ENCODE measurements at regions not wholly inside any gene's neighbourhood (a gene's known extent, or its start where the extent isn't known, plus 50 kb on each side); places are given as distances from the start of the nearest gene placed in this dataset.

GRCh38 chr5:128876569-128877382, 88.5 kb upstream of the SLC27A6 start:
- ATAC-seq (no peak), DNase-seq (ENCODE audit: low spot score) (no peak)

GRCh38 chr5:128877476-128877875, 87.8 kb upstream of the SLC27A6 start:
- DNase-seq (ENCODE audit: low spot score): no peak
- no peak for ATAC-seq

GRCh38 chr5:128881502-128882018, 83.7 kb upstream of the SLC27A6 start:
- no peak for ATAC-seq
- no peak for DNase-seq (ENCODE audit: low spot score)

- DNase-seq (ENCODE audit: low spot score): no peak
- no peak for ATAC-seq
Observed at GRCh38 chr5:128885649-128886255, 79.5 kb upstream of the SLC27A6 start.

- ATAC-seq (no peak), DNase-seq (ENCODE audit: low spot score) (no peak)
Observed at GRCh38 chr5:128895122-128895521, 70.2 kb upstream of the SLC27A6 start.

GRCh38 chr5:128896675-128897074, 68.6 kb upstream of the SLC27A6 start:
- DNase-seq (ENCODE audit: low spot score) (no peak), ATAC-seq (no peak)

GRCh38 chr5:128903550-128903949, 61.7 kb upstream of the SLC27A6 start:
- no peak for ATAC-seq
- DNase-seq (ENCODE audit: low spot score): no peak

GRCh38 chr5:128904805-128905567, 60.3 kb upstream of the SLC27A6 start:
- ATAC-seq (peak; percentile 57), DNase-seq (ENCODE audit: low spot score) (no peak)

GRCh38 chr5:128905568-128906110, 59.6 kb upstream of the SLC27A6 start:
- peak; percentile 95 for ATAC-seq

GRCh38 chr5:128913551-128913950, 51.7 kb upstream of the SLC27A6 start:
- ATAC-seq: no peak
- no peak for DNase-seq (ENCODE audit: low spot score)

More at GRCh38 chr5:128905568-128906110, 59.6 kb upstream of the SLC27A6 start:
- DNase-seq (ENCODE audit: low spot score): no peak

All from left lobe of liver (tissue), 2 donors.